KMS-11 (cell line): ENCODE measurements at regions not wholly inside any gene's neighbourhood (a gene's known extent, or its start where the extent isn't known, plus 50 kb on each side); places are given as distances from the start of the nearest gene placed in this dataset.

Experiments used
- H2AFZ ChIP-seq: fragments of 200-600 bp; sonication (generic); 2 replicates; pipeline ENCODE4 v1.6.1; 2016; ENCODE audit warnings: antibody characterized with exemption, mixed run types, low read depth
- H3K27ac ChIP-seq: fragments of 200-600 bp; sonication (generic); 2 replicates; pipeline ENCODE4 v1.6.1; 2016; ENCODE audit warnings: mild to moderate bottlenecking, mixed run types
- H3K27me3 ChIP-seq: fragments of 200-600 bp; sonication (generic); 2 replicates; pipeline ENCODE4 v1.6.1; 2017; ENCODE audit warnings: mild to moderate bottlenecking, low read depth, mixed run types, moderate library complexity; ENCODE audit not compliant: insufficient read depth
- H3K36me3 ChIP-seq: fragments of 200-600 bp; sonication (generic); 2 replicates; pipeline ENCODE4 v1.6.1; 2017; ENCODE audit warnings: mild to moderate bottlenecking, mixed run types; ENCODE audit not compliant: insufficient read depth
- H3K4me1 ChIP-seq: fragments of 200-600 bp; sonication (generic); 2 replicates; pipeline ENCODE4 v1.6.1; 2016; ENCODE audit warnings: mild to moderate bottlenecking, low read depth, mixed run types; ENCODE audit not compliant: poor library complexity, severe bottlenecking
- H3K4me2 ChIP-seq: fragments of 200-600 bp; sonication (generic); 2 replicates; pipeline ENCODE4 v1.7.0; 2016; ENCODE audit warnings: mild to moderate bottlenecking, mixed run types
- H3K4me3 ChIP-seq: fragments of 200-600 bp; sonication (generic); IDR thresholded peaks from 2 replicates; pipeline ENCODE4 v1.6.1; 2017; ENCODE audit warnings: low read depth, low read length, mixed read lengths; ENCODE audit not compliant: insufficient read depth
- H3K79me2 ChIP-seq: fragments of 200-600 bp; sonication (generic); 2 replicates; pipeline ENCODE4 v1.6.1; 2016; ENCODE audit warnings: low read depth, mixed run types; ENCODE audit not compliant: insufficient read depth
- H3K9ac ChIP-seq: fragments of 200-600 bp; sonication (generic); 2 replicates; pipeline ENCODE4 v1.6.1; 2016; ENCODE audit warnings: mild to moderate bottlenecking, mixed run types
- H4K20me1 ChIP-seq: fragments of 200-600 bp; sonication (generic); 2 replicates; pipeline ENCODE4 v1.6.1; 2016; ENCODE audit warnings: mild to moderate bottlenecking, mixed run types; ENCODE audit not compliant: insufficient read depth
- CTCF ChIP-seq: fragments of 200-600 bp; sonication (generic); conservative IDR thresholded peaks from 2 replicates; pipeline ENCODE4 v1.6.1; 2017; ENCODE audit warnings: low read depth, mild to moderate bottlenecking, antibody characterized with exemption, low read length, moderate library complexity, mixed read lengths

- no peak overlapping the region for H3K4me2 ChIP-seq
- no peak overlapping the region for H3K9ac ChIP-seq
- no peak overlapping the region for H2AFZ ChIP-seq
- H3K36me3 ChIP-seq = no peaks in the 10 kb centered on the region
- H3K27me3 ChIP-seq = no peaks in the 10 kb centered on the region
- no peaks in the 10 kb centered on the region for H3K79me2 ChIP-seq
- no peaks in the 10 kb centered on the region for H4K20me1 ChIP-seq
- no peak overlapping the region for H3K4me3 ChIP-seq
- no peak overlapping the region for H3K27ac ChIP-seq
- TF ChIP-seq CTCF = no peak
- H3K4me1 ChIP-seq = no peaks in the 10 kb centered on the region
Observed at GRCh38 chr10:10256860-10257259, 760.8 kb upstream of the CELF2 start.

GRCh38 chr10:10259013-10259412 lies 758.7 kb upstream of the CELF2 start:
- Histone ChIP-seq H3K79me2 (no peaks in the 10 kb centered on the region), H3K36me3 (no peaks in the 10 kb centered on the region), H3K4me3 (no peak overlapping the region), H3K9ac (no peak overlapping the region), H3K4me1 (no peaks in the 10 kb centered on the region), H3K27me3 (no peaks in the 10 kb centered on the region), H4K20me1 (no peaks in the 10 kb centered on the region), H3K4me2 (no peak overlapping the region), H3K27ac (no peak overlapping the region), H2AFZ (no peak overlapping the region)
- TF ChIP-seq CTCF = no peak

- Histone ChIP-seq H3K9ac (no peak overlapping the region), H3K79me2 (no peaks in the 10 kb centered on the region), H2AFZ (no peak overlapping the region), H3K4me2 (no peak overlapping the region), H3K4me3 (no peak overlapping the region), H3K27me3 (no peaks in the 10 kb centered on the region), H3K4me1 (no peaks in the 10 kb centered on the region), H4K20me1 (no peaks in the 10 kb centered on the region), H3K27ac (no peak overlapping the region), H3K36me3 (no peaks in the 10 kb centered on the region)
- TF ChIP-seq CTCF = no peak
Observed at GRCh38 chr10:10270126-10271050, 747.3 kb upstream of the CELF2 start.

GRCh38 chr10:10271639-10272192 lies 746.0 kb upstream of the CELF2 start:
- no peaks in the 10 kb centered on the region for H3K36me3 ChIP-seq
- H3K79me2 ChIP-seq = no peaks in the 10 kb centered on the region
- no peaks in the 10 kb centered on the region for H3K4me1 ChIP-seq
- no peak overlapping the region for H3K4me2 ChIP-seq
- no peak for TF ChIP-seq CTCF
- H3K4me3 ChIP-seq = no peak overlapping the region
- H3K9ac ChIP-seq = no peak overlapping the region
- H2AFZ ChIP-seq = no peak overlapping the region
- H4K20me1 ChIP-seq = no peaks in the 10 kb centered on the region
- H3K27me3 ChIP-seq = no peaks in the 10 kb centered on the region
- no peak overlapping the region for H3K27ac ChIP-seq
